SU-DHL-6 (cell line): ENCODE measurements at regions not wholly inside any gene's neighbourhood (a gene's known extent, or its start where the extent isn't known, plus 50 kb on each side); places are given as distances from the start of the nearest gene placed in this dataset.

Experiments used
- H2AFZ ChIP-seq: fragments of 200-600 bp; sonication (generic); 2 replicates; pipeline ENCODE4 v1.6.1; 2014; ENCODE audit warnings: low read depth, mild to moderate bottlenecking, moderate library complexity, mixed read lengths, antibody characterized with exemption, low read length; ENCODE audit not compliant: severe bottlenecking
- H3F3A ChIP-seq: fragments of 200-600 bp; shearing (Covaris generic); 2 replicates; pipeline ENCODE4 v1.6.0; 2016; ENCODE audit warnings: antibody characterized with exemption, mild to moderate bottlenecking; ENCODE audit not compliant: insufficient read depth
- H3K27ac ChIP-seq: fragments of 200-600 bp; sonication (generic); 2 replicates; pipeline ENCODE4 v1.5.1; 2016; ENCODE audit warnings: low read depth, mild to moderate bottlenecking, low read length, moderate library complexity, mixed read lengths
- H3K27me3 ChIP-seq: fragments of 200-600 bp; sonication (generic), shearing (Covaris generic); 2 replicates; pipeline ENCODE4 v1.6.0; 2014; ENCODE audit warnings: mild to moderate bottlenecking, low read length
- H3K36me3 ChIP-seq: fragments of 200-600 bp; sonication (generic); 2 replicates; pipeline ENCODE4 v1.6.1; 2014; ENCODE audit warnings: mild to moderate bottlenecking, low read length, mixed read lengths
- H3K4me2 ChIP-seq: fragments of 300-600, 200-600 bp; shearing (Covaris generic), sonication (generic); 2 replicates; pipeline ENCODE4 v1.6.0; 2014; ENCODE audit warnings: low read length, low read depth, mild to moderate bottlenecking; ENCODE audit not compliant: poor library complexity, severe bottlenecking
- H3K4me3 ChIP-seq: fragments of 200-600 bp; sonication (generic); 2 replicates; pipeline ENCODE4 v1.5.1; 2014; ENCODE audit warnings: antibody characterized with exemption, low read length, mild to moderate bottlenecking, mixed read lengths; ENCODE audit not compliant: insufficient read depth, poor library complexity, severe bottlenecking
- H3K79me2 ChIP-seq: fragments of 200-600 bp; sonication (generic); 2 replicates; pipeline ENCODE4 v1.6.1; 2014; ENCODE audit warnings: mild to moderate bottlenecking, low read length, moderate library complexity; ENCODE audit not compliant: insufficient read depth
- H3K9ac ChIP-seq: fragments of 200-600 bp; sonication (generic); 2 replicates; pipeline ENCODE4 v1.7.0; 2014; ENCODE audit warnings: mild to moderate bottlenecking, low read length
- H3K9me2 ChIP-seq: fragments of 200-600 bp; sonication (generic); replicated peaks from 2 replicates; pipeline ENCODE4 v1.6.1; 2014; ENCODE audit warnings: low read length; ENCODE audit not compliant: insufficient read depth
- H3K9me3 ChIP-seq: fragments of 200-600 bp; sonication (generic); 2 replicates; pipeline ENCODE4 v1.6.1; 2014; ENCODE audit warnings: low read length, mixed read lengths; ENCODE audit not compliant: insufficient read depth
- H4K20me1 ChIP-seq: fragments of 200-600 bp; sonication (generic); 2 replicates; pipeline ENCODE4 v1.6.1; 2014; ENCODE audit warnings: low read depth, mild to moderate bottlenecking, antibody characterized with exemption, low read length, moderate library complexity, mixed read lengths
- CTCF ChIP-seq: fragments of 200-600 bp; sonication (generic); IDR thresholded peaks from one replicate; pipeline ENCODE4 v1.5.1; 2017; ENCODE audit warnings: antibody characterized with exemption, mild to moderate bottlenecking, low read length, moderate library complexity; ENCODE audit not compliant: insufficient read depth, poor library complexity, severe bottlenecking
- EZH2phosphoT487 ChIP-seq: fragments of 200-600 bp; sonication (generic), shearing (Covaris generic); conservative IDR thresholded peaks from 2 replicates; pipeline ENCODE4 v1.6.1; 2018; ENCODE audit warnings: mild to moderate bottlenecking, antibody characterized with exemption, low read length, moderate library complexity, mixed read lengths

DNA sequence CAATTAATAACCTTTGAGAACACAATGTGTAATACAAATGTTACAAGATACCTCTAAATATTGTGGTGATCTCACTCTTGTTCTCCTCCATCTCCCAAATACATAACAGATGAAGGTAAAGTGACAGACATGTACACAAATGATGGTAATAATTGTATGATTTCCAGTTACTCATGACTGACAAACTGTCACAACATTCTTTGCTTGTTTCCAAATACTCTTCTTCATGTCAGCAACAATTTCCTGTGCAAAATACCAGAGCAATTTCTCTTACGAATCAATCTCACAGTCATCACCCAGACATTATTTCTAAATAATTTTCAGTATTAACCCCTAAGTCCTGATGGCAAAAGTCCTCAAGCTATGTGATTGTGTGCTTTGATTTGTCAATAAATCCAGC, 92.9 kb downstream of the RPS12 start:
- TF ChIP-seq EZH2phosphoT487 (no peak), CTCF (no peak)
- Histone ChIP-seq H3K79me2 (no peaks in the 10 kb centered on the region), H3K4me2 (no peak overlapping the region), H4K20me1 (no peaks in the 10 kb centered on the region), H3F3A (no peaks in the 10 kb centered on the region), H3K4me3 (no peak overlapping the region), H3K27me3 (no peaks in the 10 kb centered on the region), H3K9ac (no peak overlapping the region), H3K36me3 (no peaks in the 10 kb centered on the region), H2AFZ (no peak overlapping the region), H3K9me2 (no peaks in the 10 kb centered on the region), H3K9me3 (no peaks in the 10 kb centered on the region), H3K27ac (no peak overlapping the region)

DNA sequence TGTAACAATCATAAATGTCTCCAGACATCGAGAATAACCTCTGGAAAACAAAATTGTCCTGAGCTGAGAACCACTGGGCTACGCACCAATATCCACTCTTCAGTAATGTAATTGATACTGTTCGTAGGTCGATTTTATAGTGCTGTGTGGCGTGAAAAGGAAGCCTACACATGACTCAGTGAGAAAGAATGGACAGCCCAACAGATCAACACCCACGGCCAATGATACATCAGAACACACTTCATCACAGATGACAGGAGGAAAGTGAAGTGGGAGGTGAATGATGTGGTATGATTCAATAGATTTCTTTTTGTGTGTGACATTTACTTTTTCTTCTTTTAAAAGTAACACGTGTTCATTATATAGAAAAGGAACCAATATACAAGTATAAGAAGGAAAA, 93.5 kb downstream of the RPS12 start:
- H2AFZ ChIP-seq: no peak overlapping the region
- H3K9ac ChIP-seq: no peak overlapping the region
- no peaks in the 10 kb centered on the region for H3K79me2 ChIP-seq
- H3K9me3 ChIP-seq: no peaks in the 10 kb centered on the region
- no peaks in the 10 kb centered on the region for H3K27me3 ChIP-seq
- H3K36me3 ChIP-seq: no peaks in the 10 kb centered on the region
- H3K4me2 ChIP-seq: no peak overlapping the region
- H3K27ac ChIP-seq: no peak overlapping the region
- H3K9me2 ChIP-seq: no peaks in the 10 kb centered on the region
- H4K20me1 ChIP-seq: no peaks in the 10 kb centered on the region
- no peaks in the 10 kb centered on the region for H3F3A ChIP-seq
- no peak overlapping the region for H3K4me3 ChIP-seq
- no peak for TF ChIP-seq EZH2phosphoT487
- TF ChIP-seq CTCF: no peak

DNA sequence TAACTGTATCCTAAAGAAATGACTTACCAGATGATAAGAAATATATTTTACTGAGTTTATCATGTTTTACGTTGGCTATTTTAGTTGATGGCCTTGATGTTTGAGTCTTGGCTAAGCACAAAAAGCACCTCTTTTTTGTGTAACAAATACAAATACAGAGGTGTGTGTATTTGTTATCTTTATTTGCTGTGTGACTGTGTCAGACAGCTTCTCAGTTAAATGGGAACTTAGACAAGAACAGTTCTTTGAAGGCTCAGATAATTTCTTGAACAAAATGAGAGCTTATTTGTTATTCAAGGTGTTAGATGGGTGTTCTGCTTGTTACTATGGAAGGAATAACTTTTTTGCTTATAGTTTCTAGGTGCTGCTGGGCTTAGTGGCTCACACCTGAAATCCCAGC, 95.4 kb downstream of the RPS12 start:
- Histone ChIP-seq H4K20me1 (no peaks in the 10 kb centered on the region), H3K4me3 (no peak overlapping the region), H3K36me3 (no peaks in the 10 kb centered on the region), H2AFZ (no peak overlapping the region), H3K79me2 (no peaks in the 10 kb centered on the region), H3K4me2 (no peak overlapping the region), H3K27me3 (no peaks in the 10 kb centered on the region), H3K9me3 (no peaks in the 10 kb centered on the region), H3K27ac (no peak overlapping the region), H3F3A (no peaks in the 10 kb centered on the region), H3K9me2 (no peaks in the 10 kb centered on the region), H3K9ac (no peak overlapping the region)
- TF ChIP-seq CTCF (no peak), EZH2phosphoT487 (no peak)

- no peaks in the 10 kb centered on the region for H3K9me2 ChIP-seq
- no peaks in the 10 kb centered on the region for H3K9me3 ChIP-seq
- H3K27me3 ChIP-seq: no peaks in the 10 kb centered on the region
- H3F3A ChIP-seq: no peaks in the 10 kb centered on the region
- H3K4me3 ChIP-seq: no peak overlapping the region
- no peak overlapping the region for H3K9ac ChIP-seq
- TF ChIP-seq EZH2phosphoT487 (no peak), CTCF (no peak)
- no peak overlapping the region for H3K27ac ChIP-seq
- no peaks in the 10 kb centered on the region for H3K79me2 ChIP-seq
- H3K4me2 ChIP-seq: no peak overlapping the region
- no peaks in the 10 kb centered on the region for H4K20me1 ChIP-seq
- H3K36me3 ChIP-seq: no peaks in the 10 kb centered on the region
- H2AFZ ChIP-seq: no peak overlapping the region
Measured at GRCh38 chr6:132910759-132911158, 96.4 kb downstream of the RPS12 start.
